ENCODE measurements at regions not wholly inside any gene's neighbourhood (a gene's known extent, or its start where the extent isn't known, plus 50 kb on each side); places are given as distances from the start of the nearest gene placed in this dataset.

- Histone ChIP-seq H3K4me1 (no peaks in the 10 kb centered on the region), H3K9me3 (no peaks in the 10 kb centered on the region), H3K27me3 (no peaks in the 10 kb centered on the region), H3K27ac (no peak overlapping the region), H3K36me3 (no peaks in the 10 kb centered on the region), H3K4me3 (no peak overlapping the region)
- DNase-seq (no peak), FAIRE-seq (no peak), ATAC-seq (no peak)
- 87% methylated on average over 5 of the region's 5 CpGs for WGBS, 2 donors
- TF ChIP-seq CTCF (IDR thresholded peaks at IDR 0.05) = no peak
- intact Hi-C loops (cut with DNase I) = no loop called here
Measured at GRCh38 chr6:104162036-104162669, 697.6 kb downstream of the HACE1 start.

- no peak for DNase-seq
- no peak overlapping the region for H3K4me3 ChIP-seq
- H3K4me1 ChIP-seq = no peaks in the 10 kb centered on the region
- no peak overlapping the region for H3K27ac ChIP-seq
- no peaks in the 10 kb centered on the region for H3K9me3 ChIP-seq
- intact Hi-C loops (cut with DNase I) = no loop called here
- WGBS, 2 donors = 80 to 87% methylated on average over 2 of the region's 2 CpGs
- no peak for TF ChIP-seq CTCF (IDR thresholded peaks at IDR 0.05)
- no peaks in the 10 kb centered on the region for H3K27me3 ChIP-seq
- no peaks in the 10 kb centered on the region for H3K36me3 ChIP-seq
- ATAC-seq = no peak
- no peak for FAIRE-seq
Measured at GRCh38 chr6:104159045-104159618, 700.6 kb downstream of the HACE1 start.

DNA sequence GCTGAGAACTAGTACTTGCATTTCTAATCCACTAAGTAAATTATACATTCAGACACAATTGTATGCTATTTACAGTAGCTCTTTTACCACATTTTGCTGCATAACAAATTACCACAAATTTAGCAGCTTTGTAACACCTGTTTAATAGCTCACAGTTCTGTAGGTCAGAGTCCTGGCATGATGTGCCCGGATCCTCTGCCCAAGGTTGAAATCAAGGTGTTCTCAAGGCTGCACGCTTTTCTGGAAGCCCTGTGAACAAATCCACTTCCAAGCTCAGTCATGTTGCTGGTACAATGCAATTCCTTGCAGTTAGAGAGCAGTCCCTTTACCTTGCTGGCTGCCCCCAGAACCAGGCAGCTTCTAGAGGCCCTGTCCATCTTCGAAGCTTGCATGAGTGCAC lies 716.0 kb downstream of the HACE1 start:
- Histone ChIP-seq H3K36me3 (no peaks in the 10 kb centered on the region), H3K9me3 (no peaks in the 10 kb centered on the region), H3K27ac (no peak overlapping the region), H3K4me1 (no peaks in the 10 kb centered on the region), H3K27me3 (no peaks in the 10 kb centered on the region), H3K4me3 (no peak overlapping the region)
- TF ChIP-seq CTCF (IDR thresholded peaks at IDR 0.05) = no peak
- peak in 1 of 6 donors; percentile 22 for DNase-seq
- no peak for FAIRE-seq
- intact Hi-C loops (cut with DNase I) = no loop called here
- ATAC-seq = peak in 3 of 4 donors; percentile 35 to 88 (median 73)
- WGBS, 2 donors = 41 to 57% methylated on average over 3 of the region's 3 CpGs

DNA sequence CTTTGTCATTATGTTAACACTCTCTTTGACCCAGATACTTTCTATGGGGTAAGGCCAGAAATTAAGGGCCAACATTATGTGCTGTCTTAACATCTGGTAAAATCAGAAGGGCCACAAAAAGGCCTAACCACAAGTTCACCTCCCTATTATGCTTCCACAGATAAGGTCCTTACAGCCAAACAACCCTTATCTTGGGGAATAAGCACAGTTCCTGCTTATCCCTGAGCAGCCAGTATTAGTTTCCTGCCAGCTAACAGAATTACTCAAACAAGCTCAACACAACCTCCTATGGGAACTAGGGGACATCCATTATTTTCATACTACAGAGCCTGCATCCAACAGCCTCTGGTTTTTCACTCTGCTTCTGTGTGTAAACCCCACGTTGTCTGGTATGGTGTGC lies 724.8 kb downstream of the HACE1 start:
- 48 to 61% methylated on average over 1 of the region's 1 CpG for WGBS, 2 donors
- H3K27me3 ChIP-seq = no peaks in the 10 kb centered on the region
- FAIRE-seq (no peak), DNase-seq (no peak), ATAC-seq (no peak)
- H3K4me1 ChIP-seq = no peaks in the 10 kb centered on the region
- TF ChIP-seq CTCF (IDR thresholded peaks at IDR 0.05) = no peak
- H3K36me3 ChIP-seq = no peaks in the 10 kb centered on the region
- no peak overlapping the region for H3K27ac ChIP-seq
- intact Hi-C loops (cut with DNase I) = no loop called here
- H3K4me3 ChIP-seq = no peak overlapping the region
- H3K9me3 ChIP-seq = no peaks in the 10 kb centered on the region

DNA sequence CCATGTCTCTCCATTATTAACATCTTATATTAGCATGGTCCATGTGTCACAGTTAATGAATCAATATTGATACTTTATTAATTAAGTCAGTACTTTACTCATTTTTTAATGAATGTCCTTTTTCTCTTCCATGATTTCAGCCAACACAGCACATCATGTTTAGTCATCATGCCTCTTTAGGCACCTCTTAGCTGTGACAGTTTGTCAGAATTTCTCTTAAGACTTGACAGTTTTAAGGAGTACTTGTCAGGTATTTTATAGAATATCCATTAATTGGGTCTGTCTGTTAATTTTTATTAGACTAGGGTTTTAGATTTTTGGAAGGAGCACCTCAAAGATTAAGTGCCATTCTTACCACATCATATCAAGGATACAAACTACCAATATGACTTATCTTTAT lies 729.4 kb downstream of the HACE1 start:
- FAIRE-seq = no peak
- H3K4me3 ChIP-seq = no peak overlapping the region
- DNase-seq = no peak
- H3K36me3 ChIP-seq = no peaks in the 10 kb centered on the region
- no peaks in the 10 kb centered on the region for H3K4me1 ChIP-seq
- no peaks in the 10 kb centered on the region for H3K27me3 ChIP-seq
- ATAC-seq = no peak
- intact Hi-C loops (cut with DNase I) = no loop called here
- no peak for TF ChIP-seq CTCF (IDR thresholded peaks at IDR 0.05)
- no peaks in the 10 kb centered on the region for H3K9me3 ChIP-seq
- H3K27ac ChIP-seq = no peak overlapping the region

Measured in pancreas (tissue), 10 donors.